Endodermal cell (in vitro differentiated cells): ENCODE measurements at regions not wholly inside any gene's neighbourhood (a gene's known extent, or its start where the extent isn't known, plus 50 kb on each side); places are given as distances from the start of the nearest gene placed in this dataset.

ENCODE experiments used
- DNase-seq: peaks from one replicate; pipeline ENCODE4 v3.0.0-alpha.2; 2017
- H3K27ac ChIP-seq: 2 replicates; pipeline ENCODE4 v1.5.1; 2013; ENCODE audit warnings: mild to moderate bottlenecking, low read depth, low read length, moderate library complexity
- H3K27me3 ChIP-seq: 2 replicates; pipeline ENCODE4 v1.6.1; 2013; ENCODE audit warnings: mild to moderate bottlenecking, low read length, moderate library complexity; ENCODE audit not compliant: insufficient read depth, control insufficient read depth, poor library complexity, severe bottlenecking
- H3K36me3 ChIP-seq: 2 replicates; pipeline ENCODE4 v1.7.0; 2013; ENCODE audit warnings: mild to moderate bottlenecking, low read length, moderate library complexity; ENCODE audit not compliant: control insufficient read depth, insufficient read depth
- H3K4me1 ChIP-seq: one replicate; pipeline ENCODE4 v1.7.0; 2013; ENCODE audit warnings: low read length; ENCODE audit not compliant: control insufficient read depth, insufficient read depth
- H3K4me3 ChIP-seq: 2 replicates; pipeline ENCODE4 v1.5.1; 2013; ENCODE audit warnings: mild to moderate bottlenecking, low read length, moderate library complexity
- H3K9ac ChIP-seq: 2 replicates; pipeline ENCODE4 v1.6.1; 2013; ENCODE audit warnings: mild to moderate bottlenecking, low read length, moderate library complexity; ENCODE audit not compliant: poor library complexity, severe bottlenecking; ENCODE audit errors: extremely low read depth
- H3K9me3 ChIP-seq: 2 replicates; pipeline ENCODE4 v1.6.1; 2013; ENCODE audit warnings: mild to moderate bottlenecking, low read length, moderate library complexity; ENCODE audit not compliant: control insufficient read depth
- H3K27ac Mint-ChIP-seq: 2 replicates; pipeline ENCODE4 v1.8.0; 2020; ENCODE audit warnings: mixed read lengths
- H3K27me3 Mint-ChIP-seq: 2 replicates; pipeline ENCODE4 v1.8.0; 2021; ENCODE audit warnings: mild to moderate bottlenecking, mixed read lengths; ENCODE audit not compliant: insufficient read depth
- H3K36me3 Mint-ChIP-seq: 2 replicates; pipeline ENCODE4 v1.8.0; 2020; ENCODE audit warnings: low read depth, mixed read lengths
- H3K4me1 Mint-ChIP-seq: 2 replicates; pipeline ENCODE4 v1.8.0; 2020; ENCODE audit warnings: mixed read lengths
- H3K4me3 Mint-ChIP-seq: 2 replicates; pipeline ENCODE4 v1.8.0; 2020; ENCODE audit warnings: mild to moderate bottlenecking, moderate library complexity, mixed read lengths
- H3K9me3 Mint-ChIP-seq: 2 replicates; pipeline ENCODE4 v1.8.0; 2020; ENCODE audit warnings: mild to moderate bottlenecking, mixed read lengths
- CTCF ChIP-seq: fragments of 200-600 bp; sonication (generic); conservative IDR thresholded peaks from 2 replicates; pipeline ENCODE4 v1.5.0; 2021; ENCODE audit warnings: antibody characterized with exemption, mild to moderate bottlenecking
- WGBS, 2 experiments: methylation state at CpG; one replicate each; pipeline versions ENCODE4 v1.1.5 to v1.1.7; 2013; ENCODE audit warnings: missing lambda C conversion rate in 2 of 2, mixed read lengths in 1 of 2; ENCODE audit not compliant: insufficient coverage in 1 of 2, insufficient read length in 1 of 2; 5-methylcytosine and 5-hydroxymethylcytosine counted together

GRCh38 chr4:36508394-36508793, 227.0 kb downstream of the DTHD1 start:
- Histone ChIP-seq H3K4me1 (no peaks in the 10 kb centered on the region), H3K9me3 (no peaks in the 10 kb centered on the region), H3K9ac (no peak overlapping the region), H3K4me3 (no peak overlapping the region), H3K27me3 (no peaks in the 10 kb centered on the region), H3K27ac (no peak overlapping the region), H3K36me3 (no peaks in the 10 kb centered on the region)
- no peak overlapping the region for H3K4me3 Mint-ChIP-seq
- no peaks in the 10 kb centered on the region for H3K4me1 Mint-ChIP-seq
- DNase-seq = no peak
- no peaks in the 10 kb centered on the region for H3K27me3 Mint-ChIP-seq
- H3K27ac Mint-ChIP-seq = no peak overlapping the region
- TF ChIP-seq CTCF = no peak
- H3K9me3 Mint-ChIP-seq = peaks cover 3% of the 10 kb centered on the region
- H3K36me3 Mint-ChIP-seq = no peaks in the 10 kb centered on the region
- 97 to 100% methylated on average over 1 to 2 of the region's 2 CpGs for WGBS, 2 experiments

- Histone ChIP-seq H3K4me1 (no peaks in the 10 kb centered on the region), H3K9ac (no peak overlapping the region), H3K27ac (no peak overlapping the region), H3K27me3 (no peaks in the 10 kb centered on the region), H3K4me3 (no peak overlapping the region), H3K9me3 (no peaks in the 10 kb centered on the region), H3K36me3 (no peaks in the 10 kb centered on the region)
- Mint-ChIP-seq H3K4me1 (no peaks in the 10 kb centered on the region), H3K27me3 (no peaks in the 10 kb centered on the region), H3K4me3 (no peak overlapping the region), H3K9me3 (peaks cover 3% of the 10 kb centered on the region), H3K27ac (no peak overlapping the region), H3K36me3 (no peaks in the 10 kb centered on the region)
- WGBS, 2 experiments = 88 to 100% methylated on average over 1 to 3 of the region's 3 CpGs
- no peak for TF ChIP-seq CTCF
- DNase-seq = no peak
Measured at GRCh38 chr4:36509845-36510244, 228.4 kb downstream of the DTHD1 start.

- TF ChIP-seq CTCF = no peak
- Histone ChIP-seq H3K36me3 (no peaks in the 10 kb centered on the region), H3K27me3 (no peaks in the 10 kb centered on the region), H3K9me3 (no peaks in the 10 kb centered on the region), H3K9ac (no peak overlapping the region), H3K4me3 (no peak overlapping the region), H3K4me1 (no peaks in the 10 kb centered on the region), H3K27ac (no peak overlapping the region)
- Mint-ChIP-seq H3K36me3 (no peaks in the 10 kb centered on the region), H3K9me3 (peaks cover 3% of the 10 kb centered on the region), H3K4me3 (no peak overlapping the region), H3K4me1 (no peaks in the 10 kb centered on the region), H3K27ac (no peak overlapping the region), H3K27me3 (no peaks in the 10 kb centered on the region)
- whole genome bisulfite sequencing, 2 experiments = no CpG with 5 or more reads among the region's 1 CpG
- DNase-seq = no peak
Measured at GRCh38 chr4:36511785-36512184, 230.4 kb downstream of the DTHD1 start.
